ENCODE measurements at regions not wholly inside any gene's neighbourhood (a gene's known extent, or its start where the extent isn't known, plus 50 kb on each side); places are given as distances from the start of the nearest gene placed in this dataset.

- Mint-ChIP-seq H3K4me3 (no peak overlapping the region), H3K27ac (no peak overlapping the region), H3K9me3 (no peaks in the 10 kb centered on the region), H3K4me1 (ENCODE audit: low read depth) (no peaks in the 10 kb centered on the region), H3K36me3 (ENCODE audit: low read depth) (no peaks in the 10 kb centered on the region), H3K27me3 (ENCODE audit: low read depth) (no peaks in the 10 kb centered on the region)
- DNase-seq = no peak
- CTCF ChIA-PET = no interaction called here
- intact Hi-C loops (cut with micrococcal nuclease) = no loop called here
Measured at GRCh38 chr1:94743862-94744261, 76.3 kb upstream of the SLC44A3 start.

DNA sequence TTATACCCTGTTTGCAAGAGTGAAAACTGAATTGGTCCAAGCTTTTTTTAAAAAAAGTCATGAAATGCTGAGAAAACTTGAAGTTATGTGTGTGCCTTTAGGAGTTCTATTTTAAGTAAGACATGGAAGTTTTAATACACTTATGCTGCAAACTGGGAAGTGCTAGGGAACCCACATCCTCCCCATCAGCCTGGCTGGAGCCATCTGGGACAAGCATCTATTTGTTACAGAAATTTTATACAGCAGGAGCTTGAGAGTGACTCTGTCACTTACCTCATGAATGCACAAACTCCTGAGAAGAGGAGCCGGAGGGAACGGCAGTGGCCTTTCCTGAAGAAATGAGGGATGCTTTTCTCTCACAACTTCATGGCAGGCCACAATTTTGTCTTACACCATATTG lies 78.2 kb upstream of the SLC44A3 start:
- intact Hi-C loops (cut with micrococcal nuclease) = no loop called here
- Mint-ChIP-seq H3K36me3 (ENCODE audit: low read depth) (no peaks in the 10 kb centered on the region), H3K4me1 (ENCODE audit: low read depth) (no peaks in the 10 kb centered on the region), H3K4me3 (no peak overlapping the region), H3K27ac (no peak overlapping the region), H3K9me3 (no peaks in the 10 kb centered on the region), H3K27me3 (ENCODE audit: low read depth) (peaks cover under 1% of the 10 kb centered on the region)
- DNase-seq = no peak
- CTCF ChIA-PET = no interaction called here

DNA sequence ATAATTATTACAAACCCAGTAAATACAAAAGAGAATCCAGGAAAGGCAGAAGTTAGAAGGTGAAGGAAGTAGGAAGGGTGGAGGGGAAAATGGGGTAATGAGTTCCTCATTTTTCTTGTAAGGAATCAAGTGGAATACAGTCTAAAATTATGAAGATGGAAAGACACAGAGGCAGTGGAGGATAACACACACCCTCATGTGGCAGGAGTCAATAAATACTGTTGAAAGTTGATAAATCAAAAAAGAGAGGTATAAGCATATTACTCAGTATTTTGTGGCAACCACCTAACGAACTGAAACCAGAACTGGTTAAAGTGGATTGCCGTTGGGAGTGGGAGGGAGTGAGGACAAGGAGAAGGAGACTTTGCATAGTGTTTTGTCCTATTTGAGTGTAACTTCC lies 78.6 kb upstream of the SLC44A3 start:
- intact Hi-C loops (cut with micrococcal nuclease) = no loop called here
- CTCF ChIA-PET = no interaction called here
- no peaks in the 10 kb centered on the region for H3K4me1 Mint-ChIP-seq (ENCODE audit: low read depth)
- no peak overlapping the region for H3K27ac Mint-ChIP-seq
- H3K4me3 Mint-ChIP-seq = no peak overlapping the region
- no peaks in the 10 kb centered on the region for H3K9me3 Mint-ChIP-seq
- no peaks in the 10 kb centered on the region for H3K36me3 Mint-ChIP-seq (ENCODE audit: low read depth)
- DNase-seq = no peak
- peaks cover 6% of the 10 kb centered on the region for H3K27me3 Mint-ChIP-seq (ENCODE audit: low read depth)

GRCh38 chr1:94739521-94740061 lies 80.6 kb upstream of the SLC44A3 start:
- intact Hi-C loops (cut with micrococcal nuclease) = no loop called here
- H3K27me3 Mint-ChIP-seq (ENCODE audit: low read depth) = peaks cover 13% of the 10 kb centered on the region
- H3K27ac Mint-ChIP-seq = no peak overlapping the region
- no peaks in the 10 kb centered on the region for H3K9me3 Mint-ChIP-seq
- DNase-seq = no peak
- H3K4me3 Mint-ChIP-seq = no peak overlapping the region
- CTCF ChIA-PET = interaction anchor here (0.8 kb wide), 1 partner anchor 66 kb away, joined by 3 read pairs; no protein-coding TSS in a partner anchor
- no peaks in the 10 kb centered on the region for H3K36me3 Mint-ChIP-seq (ENCODE audit: low read depth)
- peaks cover 4% of the 10 kb centered on the region for H3K4me1 Mint-ChIP-seq (ENCODE audit: low read depth)

DNA sequence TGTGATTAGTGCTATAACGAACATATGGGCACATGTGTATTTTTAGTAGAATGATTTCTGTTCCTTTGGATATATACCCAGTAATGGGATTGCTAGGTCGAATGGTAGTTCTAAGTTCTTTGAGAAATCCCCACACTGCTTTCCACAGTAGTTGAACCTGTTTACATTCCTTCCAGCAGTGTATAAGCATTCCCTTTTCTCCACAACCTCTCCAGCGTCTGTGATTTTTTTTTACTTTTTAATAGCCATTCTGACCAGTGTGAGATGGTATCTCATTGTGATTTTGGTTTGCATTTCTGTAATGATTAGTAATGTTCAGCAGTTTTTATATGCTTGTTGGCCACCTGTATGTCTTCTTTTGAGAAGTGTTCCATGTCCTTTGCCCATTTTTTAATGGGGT lies 81.8 kb upstream of the SLC44A3 start:
- DNase-seq = no peak
- CTCF ChIA-PET = no interaction called here
- intact Hi-C loops (cut with micrococcal nuclease) = no loop called here
- Mint-ChIP-seq H3K9me3 (no peaks in the 10 kb centered on the region), H3K4me1 (ENCODE audit: low read depth) (peaks cover 4% of the 10 kb centered on the region), H3K27ac (no peak overlapping the region), H3K27me3 (ENCODE audit: low read depth) (peaks cover 14% of the 10 kb centered on the region), H3K36me3 (ENCODE audit: low read depth) (no peaks in the 10 kb centered on the region), H3K4me3 (no peak overlapping the region)

DNA sequence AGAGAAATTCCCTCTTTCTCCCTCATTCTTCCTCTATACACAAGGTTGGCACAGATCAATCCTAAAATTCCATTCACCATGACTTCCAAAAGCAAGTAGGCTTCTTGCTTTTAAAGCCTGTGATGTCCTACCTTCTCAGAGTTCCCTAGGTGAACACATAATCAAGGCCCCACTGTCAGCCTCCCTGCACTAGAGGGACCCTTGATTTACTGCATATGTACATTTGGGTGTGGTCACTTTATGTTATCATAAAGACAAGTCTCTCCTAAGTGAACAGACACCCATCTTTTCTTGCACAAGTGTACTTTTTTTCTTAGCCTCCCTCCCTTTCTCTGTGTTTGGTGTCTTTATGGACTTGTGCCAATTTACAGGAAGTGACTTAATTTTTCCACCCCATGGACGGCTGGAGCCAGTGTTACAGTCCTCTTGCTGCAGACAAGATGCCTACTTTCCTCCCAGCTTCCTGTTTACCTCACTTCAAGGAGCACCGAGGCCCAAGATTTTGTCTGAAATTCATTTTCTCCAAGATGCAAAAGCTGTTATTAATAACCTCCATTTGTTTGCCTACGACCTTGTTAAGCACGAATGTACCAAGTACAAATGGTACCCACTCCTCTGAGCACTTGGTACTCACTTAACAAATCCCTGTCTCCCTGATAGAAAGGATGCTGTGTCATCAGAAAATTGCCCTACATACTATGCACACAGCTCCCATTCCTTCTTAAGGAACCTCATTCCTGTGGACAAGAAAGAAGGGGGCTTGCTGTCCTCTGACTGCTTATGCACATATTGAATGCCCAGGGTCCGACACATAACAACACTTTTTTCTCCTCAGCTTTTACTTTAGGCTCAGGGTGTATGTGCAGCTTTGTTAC lies 82.8 kb upstream of the SLC44A3 start:
- Mint-ChIP-seq H3K4me1 (ENCODE audit: low read depth) (peaks cover 4% of the 10 kb centered on the region), H3K27me3 (ENCODE audit: low read depth) (peaks cover 16% of the 10 kb centered on the region), H3K9me3 (no peaks in the 10 kb centered on the region), H3K27ac (no peak overlapping the region), H3K36me3 (ENCODE audit: low read depth) (no peaks in the 10 kb centered on the region), H3K4me3 (no peak overlapping the region)
- intact Hi-C loops (cut with micrococcal nuclease) = no loop called here
- CTCF ChIA-PET = interaction anchor here (0.5 to 1.0 kb wide), 2 partner anchors 8 to 16 kb away, joined by 3 read pairs; no protein-coding TSS in a partner anchor
- DNase-seq = no peak

DNA sequence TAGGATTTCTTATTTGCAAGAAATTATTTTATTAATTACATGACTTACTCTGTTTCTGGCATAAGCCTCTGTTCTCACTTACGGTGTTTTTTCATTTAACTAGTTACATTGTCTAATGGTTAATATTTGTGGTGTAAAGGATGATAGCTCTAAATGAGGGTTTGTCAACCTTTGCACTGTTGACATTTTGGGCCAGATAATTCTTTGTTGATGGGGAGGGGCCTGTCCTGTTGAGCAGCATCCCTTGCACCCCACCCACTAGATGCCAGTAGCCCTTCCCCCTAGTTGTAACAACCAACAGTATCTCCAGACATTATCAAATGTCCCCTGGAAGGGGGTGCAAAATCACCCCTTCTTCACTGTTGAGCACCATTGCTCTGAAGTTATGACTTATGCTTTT lies 83.6 kb upstream of the SLC44A3 start:
- H3K4me3 Mint-ChIP-seq = no peak overlapping the region
- peaks cover 4% of the 10 kb centered on the region for H3K4me1 Mint-ChIP-seq (ENCODE audit: low read depth)
- CTCF ChIA-PET = no interaction called here
- H3K9me3 Mint-ChIP-seq = no peaks in the 10 kb centered on the region
- intact Hi-C loops (cut with micrococcal nuclease) = no loop called here
- no peak for DNase-seq
- H3K27ac Mint-ChIP-seq = no peak overlapping the region
- no peaks in the 10 kb centered on the region for H3K36me3 Mint-ChIP-seq (ENCODE audit: low read depth)
- peaks cover 18% of the 10 kb centered on the region for H3K27me3 Mint-ChIP-seq (ENCODE audit: low read depth)

GRCh38 chr1:94736073-94736472 lies 84.1 kb upstream of the SLC44A3 start:
- H3K36me3 Mint-ChIP-seq (ENCODE audit: low read depth) = no peaks in the 10 kb centered on the region
- intact Hi-C loops (cut with micrococcal nuclease) = no loop called here
- no peak for DNase-seq
- H3K4me1 Mint-ChIP-seq (ENCODE audit: low read depth) = peaks cover 4% of the 10 kb centered on the region
- H3K27me3 Mint-ChIP-seq (ENCODE audit: low read depth) = peaks cover 21% of the 10 kb centered on the region
- H3K9me3 Mint-ChIP-seq = no peaks in the 10 kb centered on the region
- H3K4me3 Mint-ChIP-seq = no peak overlapping the region
- CTCF ChIA-PET = interaction anchor here (0.6 kb wide), 1 partner anchor 234 kb away, joined by 3 read pairs; no protein-coding TSS in a partner anchor
- no peak overlapping the region for H3K27ac Mint-ChIP-seq

GRCh38 chr1:94734963-94735901 lies 84.9 kb upstream of the SLC44A3 start:
- intact Hi-C loops (cut with micrococcal nuclease) = no loop called here
- H3K36me3 Mint-ChIP-seq (ENCODE audit: low read depth) = no peaks in the 10 kb centered on the region
- H3K4me1 Mint-ChIP-seq (ENCODE audit: low read depth) = peaks cover 4% of the 10 kb centered on the region
- DNase-seq = no peak
- no peak overlapping the region for H3K4me3 Mint-ChIP-seq
- no peaks in the 10 kb centered on the region for H3K9me3 Mint-ChIP-seq
- H3K27me3 Mint-ChIP-seq (ENCODE audit: low read depth) = peaks cover 23% of the 10 kb centered on the region
- no peak overlapping the region for H3K27ac Mint-ChIP-seq
- CTCF ChIA-PET = interaction anchor here (0.6 kb wide), 1 partner anchor 233 kb away, joined by 3 read pairs; no protein-coding TSS in a partner anchor

GRCh38 chr1:94731891-94732290 lies 88.3 kb upstream of the SLC44A3 start:
- intact Hi-C loops (cut with micrococcal nuclease) = no loop called here
- Mint-ChIP-seq H3K9me3 (no peaks in the 10 kb centered on the region), H3K27me3 (ENCODE audit: low read depth) (peaks cover 23% of the 10 kb centered on the region), H3K36me3 (ENCODE audit: low read depth) (no peaks in the 10 kb centered on the region), H3K4me1 (ENCODE audit: low read depth) (peaks cover 4% of the 10 kb centered on the region), H3K4me3 (no peak overlapping the region), H3K27ac (no peak overlapping the region)
- CTCF ChIA-PET = no interaction called here
- no peak for DNase-seq

DNA sequence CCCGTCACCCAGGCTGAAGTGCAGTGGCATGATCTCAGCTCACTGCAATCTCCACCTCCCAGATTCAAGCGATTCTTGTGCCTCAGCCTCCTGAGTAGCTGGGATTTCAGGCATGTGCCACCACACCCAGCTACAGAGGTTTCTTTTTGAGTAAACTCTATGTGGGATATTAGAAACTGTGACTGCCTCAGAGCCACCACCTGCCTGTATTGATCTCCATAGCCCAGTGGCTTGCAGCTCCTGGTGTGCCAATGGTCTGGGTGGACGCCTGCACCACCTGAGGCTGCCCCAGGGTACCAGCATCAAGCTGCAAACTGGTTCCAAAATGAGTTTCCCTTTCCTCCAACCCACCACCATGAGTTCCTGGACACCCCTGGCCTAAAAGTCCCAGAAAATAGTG lies 89.7 kb upstream of the SLC44A3 start:
- Mint-ChIP-seq H3K36me3 (ENCODE audit: low read depth) (no peaks in the 10 kb centered on the region), H3K4me3 (no peak overlapping the region), H3K4me1 (ENCODE audit: low read depth) (peaks cover 2% of the 10 kb centered on the region), H3K27me3 (ENCODE audit: low read depth) (peaks cover 19% of the 10 kb centered on the region), H3K27ac (no peak overlapping the region), H3K9me3 (no peaks in the 10 kb centered on the region)
- DNase-seq = no peak
- CTCF ChIA-PET = no interaction called here
- intact Hi-C loops (cut with micrococcal nuclease) = no loop called here

GRCh38 chr1:94729267-94729666 lies 90.9 kb upstream of the SLC44A3 start:
- no peaks in the 10 kb centered on the region for H3K36me3 Mint-ChIP-seq (ENCODE audit: low read depth)
- CTCF ChIA-PET = interaction anchor here (0.7 kb wide), 1 partner anchor 8 kb away, joined by 3 read pairs; no protein-coding TSS in a partner anchor
- no peak overlapping the region for H3K4me3 Mint-ChIP-seq
- DNase-seq = no peak
- no peaks in the 10 kb centered on the region for H3K9me3 Mint-ChIP-seq
- H3K4me1 Mint-ChIP-seq (ENCODE audit: low read depth) = no peaks in the 10 kb centered on the region
- no peak overlapping the region for H3K27ac Mint-ChIP-seq
- H3K27me3 Mint-ChIP-seq (ENCODE audit: low read depth) = peaks cover 11% of the 10 kb centered on the region
- intact Hi-C loops (cut with micrococcal nuclease) = no loop called here

Data from activated naive CD4-positive, alpha-beta T cell treated with anti-CD3 and anti-CD28 coated beads for 36 hours (primary cell).